Activated naive CD4-positive, alpha-beta T cell treated with anti-CD3 and anti-CD28 coated beads, Interleukin-2, amount 50 U/mL, for 16 hours (primary cell): ENCODE measurements at regions not wholly inside any gene's neighbourhood (a gene's known extent, or its start where the extent isn't known, plus 50 kb on each side); places are given as distances from the start of the nearest gene placed in this dataset.
"Not testable (repeated sequence)": the region's sequence is repeated elsewhere in the genome, so short reads cannot be mapped to it uniquely, and the experiment has no call there.

Experiments used
- DNase-seq: peaks from one replicate; pipeline ENCODE4 v3.0.0-alpha.2; 2020

DNA sequence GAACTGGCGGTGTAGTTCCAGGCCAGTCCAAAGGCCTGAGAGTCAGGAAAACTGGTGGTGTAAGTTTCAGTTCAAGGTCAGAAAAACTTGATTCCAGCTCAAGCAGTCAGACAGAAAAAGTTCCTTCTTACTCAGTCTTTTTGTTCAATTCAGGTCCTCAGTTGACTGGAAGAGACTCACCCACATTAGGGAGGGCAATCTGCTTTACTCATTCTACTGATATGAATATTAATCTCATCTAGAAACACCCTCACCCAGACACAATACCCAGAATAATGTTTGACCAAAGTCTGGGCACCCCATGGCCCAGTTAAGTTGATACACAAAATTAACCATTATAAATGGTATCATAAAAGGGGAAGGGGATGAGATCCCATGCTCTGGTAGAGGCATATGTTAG, 50.1 kb upstream of the LTA4H start:
- no peak for DNase-seq

DNA sequence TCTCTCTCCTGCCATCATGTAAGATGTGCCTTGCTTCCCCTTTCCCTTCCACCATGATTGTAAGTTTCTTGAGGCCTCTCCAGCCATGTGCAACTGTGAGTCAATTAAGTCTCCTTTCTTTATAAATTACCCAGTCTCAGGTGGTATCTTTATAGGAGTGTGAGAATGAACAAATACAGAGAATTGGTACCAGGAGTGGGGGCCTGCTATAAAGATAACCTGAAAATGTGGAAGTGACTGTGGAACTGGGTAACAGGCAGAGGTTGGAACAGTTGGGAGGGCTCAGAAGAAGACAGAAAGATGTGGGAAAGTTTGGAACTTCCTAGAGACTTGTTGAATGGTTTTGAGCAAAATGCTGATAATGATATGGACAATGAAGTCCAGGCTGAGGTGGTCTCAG, 50.8 kb upstream of the LTA4H start:
- not testable (repeated sequence) for DNase-seq

GRCh38 chr12:96091833-96092232, 56.4 kb upstream of the LTA4H start:
- no peak for DNase-seq

- no peak for DNase-seq
Observed at GRCh38 chr12:96093543-96094196, 58.3 kb upstream of the LTA4H start.

- DNase-seq, result no peak
Observed at GRCh38 chr12:96094201-96094600, 58.8 kb upstream of the LTA4H start.

GRCh38 chr12:96098631-96099030, 63.2 kb upstream of the LTA4H start:
- DNase-seq, result no peak

GRCh38 chr12:96099421-96099820, 64.0 kb upstream of the LTA4H start:
- no peak for DNase-seq

- DNase-seq, result no peak
Observed at GRCh38 chr12:96099986-96100385, 64.6 kb upstream of the LTA4H start.

DNA sequence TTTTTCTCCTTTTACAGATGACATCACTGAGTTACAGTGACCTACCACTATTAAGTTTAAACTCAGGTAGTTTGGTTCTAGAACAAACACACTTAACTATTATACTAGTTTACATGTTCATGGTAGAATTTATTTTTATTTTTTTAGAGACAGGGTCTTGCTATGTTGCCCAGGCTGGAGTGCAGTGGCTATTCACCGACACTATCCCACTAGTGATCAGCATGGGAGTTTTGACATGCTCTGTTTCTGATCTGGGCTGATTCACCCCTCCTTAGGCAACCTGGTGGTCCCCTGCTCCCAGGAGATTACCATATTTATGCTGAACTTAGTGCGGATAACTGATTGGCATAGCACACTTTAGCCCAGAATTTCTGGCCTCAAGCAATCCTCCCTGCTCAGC, 66.4 kb upstream of the LTA4H start:
- no peak for DNase-seq

GRCh38 chr12:96103067-96103644, 67.8 kb upstream of the LTA4H start:
- no peak for DNase-seq

DNA sequence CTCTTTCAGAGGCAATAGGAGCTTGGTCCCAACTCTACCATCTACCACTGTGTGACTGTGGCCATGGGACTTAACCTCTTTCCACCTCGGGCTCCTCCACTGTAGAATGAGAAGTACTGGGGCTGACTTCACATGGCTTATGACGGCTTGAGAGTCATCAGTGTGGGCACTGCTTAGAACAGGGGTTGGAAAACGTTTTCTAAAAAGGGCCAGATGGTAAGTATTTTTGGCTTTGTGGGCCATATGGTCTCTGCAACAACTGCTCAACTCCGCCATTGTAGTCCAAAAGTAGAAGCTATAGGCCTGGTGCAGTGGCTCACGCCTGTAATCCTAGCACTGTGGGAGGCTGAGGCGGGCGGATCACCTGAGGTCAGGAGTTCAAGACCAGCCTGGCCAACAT, 69.2 kb upstream of the LTA4H start:
- no peak for DNase-seq

- no peak for DNase-seq
Observed at GRCh38 chr12:96106137-96106536, 70.8 kb upstream of the LTA4H start.

- DNase-seq, result no peak
Observed at GRCh38 chr12:96107236-96107635, 71.8 kb upstream of the LTA4H start.

DNA sequence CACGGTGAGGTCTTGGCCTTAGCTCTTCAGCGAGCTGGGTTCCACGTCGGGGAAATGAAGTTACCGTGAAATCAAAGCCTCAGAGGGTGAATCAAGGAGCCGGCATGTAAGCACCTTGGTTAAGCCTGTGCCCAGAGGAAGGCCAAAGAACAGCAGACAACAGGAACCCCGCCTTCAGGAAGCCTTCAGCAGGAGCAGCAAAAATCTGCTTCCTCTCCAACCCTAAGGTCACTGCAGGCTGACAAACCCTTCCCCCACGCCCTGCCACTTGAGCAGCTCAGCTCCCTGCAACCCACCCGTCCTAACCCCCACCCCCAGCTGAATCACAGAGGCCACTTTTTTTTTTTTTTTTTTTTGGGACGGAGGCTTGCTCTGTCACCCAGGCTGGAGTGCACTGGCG, 72.9 kb upstream of the LTA4H start:
- DNase-seq, result peak; percentile 21

GRCh38 chr12:96108941-96109340, 73.6 kb upstream of the LTA4H start:
- not testable (repeated sequence) for DNase-seq

DNA sequence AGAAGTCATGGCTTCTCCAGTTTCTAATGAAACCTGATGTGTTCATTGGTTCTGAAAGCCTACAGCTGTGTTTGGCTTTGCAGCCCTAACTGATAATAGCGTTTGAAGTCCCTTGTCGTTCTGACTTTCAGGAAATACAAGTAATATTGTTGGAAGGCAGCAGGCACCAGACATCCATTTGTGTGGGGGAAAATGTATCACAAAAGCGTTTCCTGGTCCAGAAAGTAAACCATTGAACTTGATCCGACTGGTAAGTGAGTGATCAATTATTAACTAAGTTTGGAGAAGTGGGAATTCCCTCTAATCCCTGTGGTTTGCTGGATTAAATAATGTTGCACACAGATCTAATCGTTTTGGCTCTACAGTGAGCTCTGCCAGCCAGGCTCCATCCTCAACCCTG, 77.3 kb upstream of the LTA4H start:
- DNase-seq, result no peak

DNA sequence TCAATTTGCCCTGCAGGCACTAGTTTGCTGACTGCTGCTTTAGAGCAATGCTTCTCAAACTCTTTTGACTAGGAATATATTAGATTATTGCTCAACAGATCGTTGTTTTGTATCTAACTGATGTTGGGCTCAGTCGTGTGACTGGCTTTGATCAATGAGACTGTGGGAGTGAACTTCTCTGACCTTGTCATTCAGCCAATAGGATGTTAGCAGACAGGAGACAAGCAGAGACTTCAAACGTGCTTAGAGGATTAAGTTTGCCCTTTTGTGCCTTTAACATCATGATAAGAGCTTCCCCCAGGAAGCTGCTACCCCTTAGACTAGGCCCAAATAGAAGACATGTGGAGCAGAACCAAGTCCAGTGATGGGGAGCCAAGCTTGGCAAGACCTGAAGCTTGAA, 76.7 kb upstream of the ELK3 start:
- no peak for DNase-seq

GRCh38 chr12:96120359-96121100, 73.6 kb upstream of the ELK3 start:
- DNase-seq, result no peak

DNA sequence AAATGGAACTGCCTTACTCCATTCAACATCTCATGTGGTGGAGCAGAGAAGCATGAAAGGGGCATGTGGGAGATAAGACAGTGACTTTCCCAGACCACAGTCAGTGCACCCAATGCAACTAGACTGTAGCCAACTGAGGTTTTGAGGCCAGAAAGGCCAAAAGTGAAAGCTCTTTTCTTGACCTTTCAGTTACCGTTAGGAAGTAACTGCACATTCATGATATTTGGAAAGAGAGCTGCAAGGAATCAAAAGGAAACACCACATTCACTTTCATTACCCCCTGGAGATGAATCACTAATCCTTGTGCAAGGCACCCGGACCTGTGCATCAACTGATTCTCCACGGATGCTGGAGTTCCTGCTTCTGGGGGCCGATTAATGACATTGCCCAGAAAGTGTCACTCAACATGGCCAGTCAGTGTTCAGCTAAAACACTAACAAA, 72.9 kb upstream of the ELK3 start:
- no peak for DNase-seq

- DNase-seq, result not testable (repeated sequence)
Observed at GRCh38 chr12:96128292-96128691, 65.9 kb upstream of the ELK3 start.

GRCh38 chr12:96130396-96131059, 63.6 kb upstream of the ELK3 start:
- no peak for DNase-seq

GRCh38 chr12:96131230-96131788, 62.9 kb upstream of the ELK3 start:
- DNase-seq, result no peak

GRCh38 chr12:96132819-96133218, 61.4 kb upstream of the ELK3 start:
- no peak for DNase-seq
